Left hindlimb (tissue), 1 donor: ENCODE measurements at regions not wholly inside any gene's neighbourhood (a gene's known extent, or its start where the extent isn't known, plus 50 kb on each side); places are given as distances from the start of the nearest gene placed in this dataset.

Experiments used
- DNase-seq: peaks from one replicate; pipeline ENCODE4 v3.0.0-alpha.2; 2018

DNA sequence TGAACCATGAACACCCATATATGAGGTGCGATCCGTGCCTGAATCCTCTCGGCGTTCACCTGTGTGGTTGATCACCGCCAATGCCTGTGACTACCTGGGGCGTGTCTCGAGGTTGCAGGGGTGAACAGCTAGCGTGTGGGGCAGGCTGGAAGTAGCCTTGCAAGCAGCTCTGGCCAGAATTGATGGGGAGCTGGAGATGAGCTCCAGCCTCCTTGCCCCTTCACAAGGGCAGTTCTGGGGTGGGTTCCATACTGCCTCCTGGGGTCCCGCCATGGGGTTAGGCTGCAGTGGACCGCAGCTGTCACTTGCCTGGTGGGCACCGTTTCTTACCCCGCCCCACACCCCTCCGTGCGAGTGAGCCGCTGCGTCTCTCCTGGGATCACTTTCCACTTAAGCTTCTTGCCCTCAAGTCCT, 154.5 kb upstream of the SOX1 start:
- DNase-seq: no peak

DNA sequence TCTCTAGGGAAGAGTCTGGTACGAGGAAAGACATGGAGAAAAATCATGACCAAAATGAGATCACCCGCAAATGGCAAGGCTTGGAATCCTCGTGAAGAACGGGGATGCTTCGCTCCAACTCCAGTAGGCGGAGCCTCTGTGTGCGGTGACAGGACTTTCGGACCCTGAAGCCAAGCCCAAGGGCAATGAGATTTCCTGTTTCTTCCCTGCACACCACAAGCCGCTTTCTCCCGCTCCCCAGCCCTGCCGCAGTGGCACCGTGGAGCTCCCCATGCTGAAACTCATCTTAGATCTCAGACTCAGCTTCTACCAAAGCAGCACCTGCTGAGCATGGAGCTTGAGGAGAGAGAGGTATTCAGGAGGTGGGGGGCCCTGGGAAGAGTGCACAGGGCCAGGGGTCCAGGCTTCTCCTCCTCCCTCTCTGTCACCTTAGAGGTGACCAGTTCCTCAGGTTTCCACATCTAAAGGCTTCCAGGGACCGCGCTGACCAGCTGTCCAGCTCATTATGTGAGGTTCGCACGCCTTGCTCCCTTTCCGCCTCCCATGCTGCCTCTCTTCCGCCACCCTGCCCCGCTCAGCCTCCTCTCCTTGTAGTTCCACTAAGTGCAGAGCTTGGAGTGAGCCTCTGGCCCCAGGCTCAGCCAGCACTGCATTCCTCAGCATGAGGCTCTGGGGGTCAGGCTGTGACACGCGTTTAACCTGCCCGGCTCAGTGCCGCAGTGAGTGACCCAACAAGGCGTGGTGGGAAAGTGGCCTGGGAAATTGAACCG, 153.8 kb upstream of the SOX1 start:
- no peak for DNase-seq

DNA sequence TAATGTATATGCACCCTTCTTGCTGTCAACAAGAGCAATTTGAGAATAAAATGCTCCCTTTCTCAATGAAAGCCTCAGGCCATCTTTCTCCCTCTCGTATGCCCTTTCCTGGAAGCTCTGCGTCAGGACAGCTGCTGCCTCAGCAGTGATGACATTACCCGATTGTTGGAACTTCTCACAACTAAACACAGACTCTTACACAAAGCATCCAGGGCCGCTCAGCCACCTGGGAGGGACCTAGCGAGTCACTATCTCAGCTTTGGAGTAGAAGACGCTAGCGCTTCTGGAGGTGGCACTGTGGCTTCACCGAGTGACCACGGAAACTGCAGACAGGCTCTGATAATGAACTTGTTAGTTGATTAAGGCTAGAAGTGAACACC, 153.2 kb upstream of the SOX1 start:
- no peak for DNase-seq

DNA sequence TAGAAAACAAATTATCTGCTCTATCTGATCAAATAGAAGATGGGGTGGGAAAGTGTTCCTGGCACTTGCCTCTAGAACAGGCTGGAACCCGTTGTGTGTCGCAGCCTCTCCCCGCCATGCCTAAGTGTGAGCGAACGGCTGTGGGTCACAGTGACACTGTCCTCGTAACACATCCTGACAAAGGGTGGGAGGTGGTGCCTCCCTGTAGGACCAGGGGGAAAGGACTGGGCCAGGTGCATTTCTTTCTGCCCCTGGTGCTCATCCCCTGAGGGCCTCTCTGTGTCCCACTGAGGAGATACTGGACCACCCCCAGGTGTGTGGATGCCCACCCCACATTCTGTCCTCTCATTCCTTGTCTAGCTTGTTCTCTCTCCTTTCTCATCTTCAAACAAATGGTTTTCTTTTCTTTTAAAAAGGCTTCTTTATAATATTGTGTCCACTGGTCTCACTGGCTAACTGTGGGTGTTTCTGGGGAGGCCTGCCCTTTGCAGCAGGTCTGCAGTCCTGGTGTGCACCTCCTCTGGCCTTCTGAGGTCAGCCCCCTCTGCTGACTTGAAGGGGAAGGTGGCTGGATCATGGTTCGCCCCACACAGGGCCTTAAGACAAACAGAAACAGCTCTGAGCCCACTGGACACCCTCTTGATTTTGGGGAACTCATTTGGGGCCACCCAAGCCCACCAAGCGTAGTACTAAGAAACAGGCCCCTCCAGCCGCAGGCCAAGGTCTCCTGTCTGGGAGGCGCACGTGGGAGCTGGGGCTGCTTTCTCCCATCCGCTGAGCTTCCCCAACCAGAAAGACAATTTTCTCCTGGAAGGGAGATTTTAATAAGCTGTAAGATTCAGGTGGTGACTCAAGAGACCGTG, 152.5 kb upstream of the SOX1 start:
- no peak for DNase-seq

DNA sequence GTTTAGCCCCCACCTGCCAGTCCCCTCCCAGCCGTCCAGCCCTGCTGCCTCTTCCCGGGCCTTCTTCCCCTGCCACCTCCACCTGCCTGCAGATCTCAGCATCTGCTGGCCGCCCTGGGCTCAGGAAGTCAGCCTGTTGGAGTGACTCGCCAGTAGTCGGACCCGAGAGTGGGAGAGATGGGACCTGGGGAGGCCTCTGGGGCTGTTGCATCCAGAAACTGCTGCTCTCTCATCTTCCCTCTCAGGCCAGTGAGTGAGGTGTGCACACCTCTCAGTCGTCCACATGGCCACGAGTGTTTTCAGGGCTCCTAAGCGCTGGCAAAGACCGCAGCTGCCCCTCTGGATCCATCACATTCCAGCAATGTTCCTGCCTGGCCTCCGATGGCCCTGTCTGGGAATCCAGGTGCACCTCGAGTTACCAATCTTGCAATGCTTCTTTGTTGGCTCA, 151.8 kb upstream of the SOX1 start:
- no peak for DNase-seq

DNA sequence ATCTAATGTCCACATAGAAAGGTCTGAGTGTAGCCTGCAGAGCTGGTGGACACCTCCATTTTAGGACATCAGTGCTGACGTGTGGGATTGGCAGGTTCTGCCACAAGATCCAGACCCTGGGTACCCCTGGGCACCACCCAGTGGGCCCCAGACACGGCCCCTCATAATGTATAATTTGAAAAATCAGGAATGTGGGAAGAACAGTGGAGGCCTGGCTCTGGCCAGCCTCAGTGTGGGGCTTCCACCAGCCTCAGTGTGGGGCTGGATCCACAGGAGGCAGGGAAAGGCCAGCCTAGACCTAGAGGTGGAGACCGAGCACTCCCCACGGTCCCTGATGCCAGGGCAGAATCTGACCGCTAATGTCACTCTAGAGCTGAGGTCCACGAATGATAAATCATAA, 150.7 kb upstream of the SOX1 start:
- DNase-seq: no peak

DNA sequence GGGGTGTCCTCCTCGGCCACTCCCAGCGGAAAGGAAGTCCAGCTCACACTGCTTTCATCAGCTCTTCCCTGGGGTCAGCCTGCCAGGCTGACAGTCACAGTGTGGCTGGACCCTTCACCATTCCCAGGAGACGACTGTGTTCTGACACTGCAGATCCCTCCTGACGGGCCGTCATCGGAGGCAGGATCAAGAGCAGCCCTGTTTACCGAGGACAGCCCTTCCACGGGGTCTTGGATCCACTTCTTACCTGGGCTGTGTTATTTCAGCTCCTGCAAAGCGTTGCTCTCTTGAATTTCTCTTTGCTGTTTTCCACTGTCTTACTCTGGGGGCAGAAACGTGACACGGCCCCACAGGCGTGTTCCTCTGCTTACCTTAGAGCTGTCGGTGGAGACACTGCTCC, 149.9 kb upstream of the SOX1 start:
- no peak for DNase-seq

DNA sequence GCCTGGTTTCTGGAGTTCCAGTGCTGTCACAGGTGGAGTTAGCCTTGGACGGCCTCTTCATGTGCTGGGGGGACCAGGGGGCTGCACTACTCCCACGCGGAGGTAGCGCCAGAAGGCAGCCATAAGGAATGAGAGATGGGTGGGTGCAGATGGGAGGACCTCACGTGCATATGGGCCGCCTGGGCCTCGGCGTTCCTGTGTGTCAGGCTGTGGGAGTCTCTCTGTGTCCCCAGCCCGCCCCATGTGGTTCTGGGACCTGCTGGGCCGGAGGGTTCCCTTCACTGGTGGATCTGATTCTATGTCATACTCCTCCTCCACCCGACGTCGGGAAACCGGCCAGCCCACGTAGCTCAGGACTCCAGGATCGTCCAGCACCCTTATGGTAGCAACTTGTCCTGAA, 149.0 kb upstream of the SOX1 start:
- no peak for DNase-seq

DNA sequence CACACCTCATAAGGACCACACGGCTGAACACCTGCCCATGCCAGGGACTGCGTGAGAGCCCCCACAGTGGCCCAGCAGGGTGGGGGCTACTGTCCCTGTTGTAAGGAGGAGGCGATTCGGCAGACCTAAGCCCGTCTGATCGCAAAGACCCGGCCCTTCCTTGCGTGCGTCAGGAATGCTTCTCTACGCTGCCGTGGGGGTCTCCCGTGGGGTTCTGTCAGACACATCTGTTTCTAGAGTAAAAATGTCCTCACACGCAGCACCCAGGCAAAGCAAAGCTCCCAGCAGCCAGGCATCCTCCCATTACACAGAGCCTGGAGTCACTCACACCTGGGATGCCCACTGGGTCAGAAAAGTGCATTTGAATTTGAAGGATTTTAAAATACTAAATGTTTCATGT, 147.7 kb upstream of the SOX1 start:
- DNase-seq: no peak

DNA sequence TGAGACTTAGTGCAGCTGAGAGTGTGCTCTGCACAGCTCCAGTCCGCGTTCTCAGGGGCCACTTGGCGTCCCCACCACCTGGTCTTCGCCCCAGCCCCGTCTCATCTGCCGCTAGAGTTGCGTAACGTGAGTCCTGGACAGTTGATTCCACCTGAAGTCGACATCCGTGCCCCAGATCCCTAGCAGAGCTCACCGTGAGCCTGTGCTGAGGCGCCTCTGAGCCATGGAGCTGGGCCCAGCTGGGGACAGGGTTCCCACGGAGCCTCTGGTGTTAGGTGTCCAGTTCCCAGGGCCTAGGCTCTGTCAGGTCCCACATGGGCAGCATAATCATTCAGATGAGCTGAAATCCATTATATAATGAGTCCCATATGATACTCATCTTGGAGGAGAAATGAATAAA, 147.1 kb upstream of the SOX1 start:
- no peak for DNase-seq

DNA sequence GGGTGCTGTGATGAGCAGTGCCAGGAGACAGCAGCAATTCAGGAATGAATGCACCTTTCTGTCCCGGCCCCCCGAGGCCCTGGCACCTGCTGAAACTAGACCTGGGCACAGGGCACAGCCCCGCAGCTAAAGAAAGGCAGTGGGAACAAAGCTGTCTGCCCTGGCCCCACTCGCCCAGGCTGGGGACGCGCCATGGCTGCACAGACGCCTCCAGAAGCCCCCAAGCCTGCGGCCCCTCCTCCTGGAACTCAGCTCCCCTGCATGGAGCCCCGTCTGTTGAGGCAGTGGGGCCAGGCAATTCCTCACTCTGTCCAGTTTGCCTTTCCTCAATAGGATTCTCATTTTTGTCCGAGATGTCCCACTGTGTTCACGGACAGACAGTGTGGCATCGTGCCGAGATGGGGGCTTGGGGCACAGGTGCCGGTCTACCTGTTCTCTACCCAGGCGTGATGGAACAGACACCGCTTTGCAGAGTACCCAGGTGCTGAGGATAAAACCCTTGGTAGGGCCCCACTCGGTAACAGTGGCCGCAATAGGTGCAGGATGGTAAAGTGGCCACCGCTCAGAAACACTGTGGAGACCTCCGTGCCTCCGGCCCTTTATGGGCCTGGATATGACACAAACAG, 146.5 kb upstream of the SOX1 start:
- no peak for DNase-seq

DNA sequence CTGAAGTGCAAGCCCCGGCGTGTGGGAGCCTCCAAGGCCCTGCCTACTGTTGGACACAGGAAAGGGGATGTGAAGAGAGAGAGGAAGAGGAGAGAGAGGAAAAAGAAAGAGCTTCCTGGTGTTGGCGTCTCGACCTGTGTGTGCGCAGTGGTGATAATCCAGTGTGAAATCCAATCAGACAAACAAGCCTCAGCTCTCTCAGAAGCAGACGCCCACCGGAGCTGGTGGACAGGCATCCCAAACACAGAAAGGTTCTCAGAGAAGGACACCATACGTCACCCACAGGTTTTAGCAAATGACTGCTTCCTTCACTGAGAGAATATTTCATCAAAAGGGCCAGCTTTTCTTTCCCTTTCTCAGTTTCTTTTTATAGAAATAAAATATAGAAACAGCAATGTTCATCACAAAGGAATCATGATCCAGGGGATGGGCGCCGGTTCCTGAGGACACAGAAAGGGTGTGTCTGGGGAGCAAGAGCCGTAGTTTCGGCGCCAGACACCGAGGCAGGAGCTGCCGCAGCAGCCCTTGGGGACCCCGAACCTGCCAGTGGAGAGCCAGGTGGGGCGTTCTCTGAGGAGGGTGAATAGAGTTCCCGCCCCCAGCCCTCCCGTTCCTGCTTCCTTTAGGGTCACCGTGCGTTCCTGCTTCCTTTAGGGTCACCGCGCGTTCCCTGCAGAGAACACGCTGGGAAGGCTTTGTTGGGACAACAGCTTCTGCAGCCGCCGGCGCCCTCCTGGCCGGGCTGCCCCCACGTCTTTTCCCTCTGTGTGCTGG, 145.8 kb upstream of the SOX1 start:
- DNase-seq: no peak

DNA sequence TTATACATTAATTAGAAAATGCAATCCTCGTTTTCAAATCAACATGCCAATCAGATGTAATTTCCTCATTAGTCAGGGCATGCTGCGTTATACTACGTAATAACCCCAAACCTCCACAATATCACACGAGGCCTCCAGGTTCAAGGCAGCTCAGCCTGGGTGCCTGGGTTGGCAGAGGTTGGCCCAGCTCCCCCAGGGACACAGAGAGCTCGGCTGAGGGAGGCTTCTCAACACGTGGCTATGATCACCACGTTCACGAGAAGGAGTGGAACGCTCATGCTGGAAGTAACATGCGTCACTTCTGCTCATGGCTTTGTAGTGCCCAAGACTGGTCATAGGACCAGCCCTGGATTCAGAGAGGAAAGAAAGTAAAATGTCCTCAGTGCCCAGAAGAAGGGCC, 144.9 kb upstream of the SOX1 start:
- DNase-seq: no peak

DNA sequence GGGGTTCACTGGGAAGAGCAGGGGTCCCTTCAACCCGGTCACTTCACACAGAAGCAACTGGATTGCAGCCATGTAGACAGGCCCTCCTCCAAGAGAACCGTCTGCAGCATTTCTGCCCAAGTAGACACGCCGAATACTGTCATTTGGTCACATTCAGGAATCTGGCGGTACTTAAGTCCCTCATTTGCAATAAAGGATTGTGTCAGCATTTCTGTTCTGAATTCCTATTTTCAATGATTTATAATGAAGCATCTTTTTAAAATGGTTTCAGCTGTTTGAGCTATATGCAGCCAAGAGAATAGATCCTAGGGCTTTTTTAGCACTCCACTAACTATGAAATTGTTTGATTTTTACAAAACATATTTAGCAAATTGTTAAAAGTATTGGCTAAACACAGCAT, 143.5 kb upstream of the SOX1 start:
- DNase-seq: no peak

DNA sequence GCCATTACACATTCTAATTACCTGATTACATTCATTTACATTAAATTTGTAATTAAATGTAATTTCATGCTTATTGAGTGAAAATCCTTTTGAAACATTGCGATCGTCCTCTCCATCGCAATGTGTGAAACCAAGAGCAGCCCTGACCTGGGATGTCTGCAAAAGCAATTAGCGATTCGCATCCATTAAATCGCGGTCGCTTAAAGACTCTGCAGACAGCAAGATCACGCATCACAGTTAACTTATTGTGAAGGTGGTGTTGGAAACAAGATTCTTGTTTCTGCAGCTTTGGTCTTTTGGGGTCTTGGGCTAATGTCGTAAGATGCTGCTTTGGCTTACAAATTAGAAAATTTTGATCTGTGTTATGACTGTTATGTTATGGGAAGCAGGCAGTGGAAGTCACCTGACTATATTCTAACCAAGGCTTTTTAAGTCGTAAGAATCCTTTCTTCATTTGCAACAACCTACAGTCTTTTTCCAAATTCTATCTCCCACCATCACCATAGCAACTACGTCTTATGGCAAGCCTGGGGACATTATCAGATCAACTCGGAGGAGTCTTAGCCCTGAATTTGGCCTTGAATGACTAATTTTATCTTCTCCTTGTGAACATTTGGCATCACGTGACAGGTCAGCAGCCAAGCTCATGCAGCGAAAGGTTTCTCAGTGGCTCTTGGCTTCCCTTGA, 142.8 kb upstream of the SOX1 start:
- DNase-seq: no peak

DNA sequence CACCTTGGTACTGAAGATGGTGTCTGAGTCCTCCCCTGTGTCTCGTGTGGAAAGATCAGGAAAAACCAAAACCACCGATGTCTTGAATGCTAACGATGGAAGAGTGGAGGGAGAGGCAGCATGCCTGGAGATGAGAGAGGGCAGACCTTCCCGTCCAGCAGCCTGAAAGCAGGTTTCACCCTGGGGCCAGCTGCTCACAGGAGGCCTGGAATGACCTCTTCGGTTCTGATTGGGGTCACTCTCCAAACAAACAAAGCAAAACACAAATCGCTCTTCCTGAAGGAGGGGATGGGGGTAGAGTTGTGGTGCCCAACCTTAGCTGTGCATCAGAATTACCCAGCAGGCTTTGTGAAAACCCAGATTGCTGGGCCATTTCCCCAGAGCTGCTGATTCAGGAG, 142.3 kb upstream of the SOX1 start:
- no peak for DNase-seq

DNA sequence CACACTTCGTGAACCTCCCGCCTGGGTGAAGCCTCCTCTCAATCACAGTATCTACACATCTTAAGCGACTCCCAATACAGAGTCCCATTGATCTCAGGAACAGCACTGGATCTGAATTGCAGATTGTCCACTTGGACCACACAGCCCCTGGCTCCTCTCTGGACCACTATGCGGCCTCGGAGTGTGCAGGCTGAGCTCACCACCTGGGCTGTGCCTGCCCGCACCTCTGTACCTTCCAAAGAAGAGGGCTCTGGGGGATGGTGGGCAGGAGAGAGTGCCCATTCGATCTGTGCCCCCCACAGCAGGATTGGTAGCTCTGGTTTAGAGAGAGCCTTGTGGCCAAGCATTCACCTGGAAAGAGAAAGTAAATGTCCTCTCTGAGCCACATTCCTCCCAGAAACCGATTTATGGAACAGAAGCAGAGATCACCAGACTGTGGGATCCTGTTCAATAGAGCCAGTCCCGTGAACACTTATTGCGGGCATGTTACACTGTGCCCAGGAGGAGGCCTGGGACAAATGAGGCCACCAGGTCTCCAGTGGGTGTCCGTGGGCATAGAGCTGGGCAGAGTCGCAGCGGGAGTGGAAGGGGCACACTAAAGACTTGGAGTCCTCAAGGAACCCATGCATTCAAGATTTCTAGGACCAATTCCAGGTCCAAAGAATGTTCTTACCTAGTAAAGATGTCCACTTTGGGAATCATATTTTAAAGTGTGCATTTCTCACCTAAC, 141.6 kb upstream of the SOX1 start:
- no peak for DNase-seq

DNA sequence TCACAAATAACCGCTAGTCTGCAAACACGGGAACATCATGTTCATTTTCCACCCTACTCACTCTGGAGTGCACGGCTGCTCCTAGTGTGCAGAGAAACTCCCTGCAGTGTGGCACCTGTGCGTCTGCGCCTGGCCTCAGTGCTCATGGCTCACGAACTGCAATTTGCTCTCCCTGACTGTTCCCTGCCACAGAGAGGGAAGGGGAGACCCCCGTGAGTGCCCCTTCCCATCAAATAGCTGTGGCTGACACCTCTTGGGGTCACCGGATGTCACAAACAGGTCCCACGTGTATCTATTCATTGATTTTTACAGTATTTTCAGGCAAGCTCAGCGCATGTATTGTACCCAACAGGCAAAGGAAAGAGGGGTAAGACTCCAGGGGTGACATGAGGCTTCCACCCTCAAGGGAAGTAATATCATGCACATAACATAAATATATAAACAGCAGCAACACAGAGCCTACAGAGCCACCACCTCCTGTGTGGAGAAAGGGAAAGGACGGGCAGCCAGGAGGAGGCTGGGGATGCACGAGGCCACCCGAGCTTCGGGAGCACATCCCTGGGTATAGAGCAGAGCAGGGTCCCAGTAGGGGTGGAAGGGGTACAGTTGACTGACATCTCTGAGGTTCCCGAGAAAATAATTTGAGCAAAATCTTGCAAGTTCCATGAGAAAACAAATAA, 140.3 kb upstream of the SOX1 start:
- DNase-seq: no peak

DNA sequence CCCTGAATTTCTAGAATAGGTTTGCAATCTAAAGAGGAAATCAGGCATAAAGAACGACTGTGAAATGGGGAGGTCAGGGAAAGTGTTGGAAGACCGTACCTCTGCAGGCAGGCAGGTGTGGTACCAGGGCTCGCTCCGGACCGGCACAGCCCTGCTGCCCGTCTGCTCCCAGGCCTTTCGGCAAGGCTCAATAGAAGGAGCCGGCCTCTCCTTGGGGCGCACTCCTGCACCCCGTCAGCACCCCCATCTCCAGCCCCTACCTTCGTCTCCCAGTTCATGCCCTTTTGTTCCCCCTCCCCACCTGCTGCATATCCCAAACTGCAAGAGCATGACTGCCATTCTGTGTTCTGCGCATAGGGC, 139.8 kb upstream of the SOX1 start:
- no peak for DNase-seq

DNA sequence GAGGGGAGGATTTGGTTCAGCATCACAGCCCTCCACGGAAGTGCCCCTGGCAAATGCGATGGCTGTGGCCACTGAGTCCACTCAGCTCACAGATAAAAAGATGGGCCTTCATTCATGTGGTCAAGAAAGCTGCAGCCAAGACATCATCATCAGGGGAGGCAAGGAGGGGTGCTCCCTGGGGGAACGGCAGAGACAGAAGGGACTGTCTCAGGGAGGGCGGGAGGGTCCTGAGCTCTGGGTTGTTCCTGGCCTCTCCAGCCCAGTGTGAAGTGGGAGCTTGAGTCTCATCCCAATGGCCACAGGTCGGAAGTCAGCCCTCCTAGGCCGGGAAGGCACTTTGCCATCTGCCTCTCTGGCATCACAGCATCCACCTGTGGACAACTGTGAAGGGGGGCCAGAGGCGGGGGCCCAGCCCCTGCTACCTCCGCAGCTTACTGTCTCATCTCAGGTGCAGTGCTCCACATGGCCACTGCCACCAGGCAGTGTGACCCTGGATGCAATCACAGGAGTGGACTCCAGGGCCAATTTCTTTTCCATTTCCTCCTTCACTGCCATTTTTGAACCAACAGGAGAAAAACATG, 137.8 kb upstream of the SOX1 start:
- DNase-seq: no peak
